Panc1 (cell line): ENCODE measurements at regions not wholly inside any gene's neighbourhood (a gene's known extent, or its start where the extent isn't known, plus 50 kb on each side); places are given as distances from the start of the nearest gene placed in this dataset.

Experiments
- ATAC-seq: fragments of 200-7000 bp; cut with Tn5 transposase; 2 replicates; pipeline ENCODE4 v1.9.1; 2020; ENCODE audit warnings: mild to moderate bottlenecking, moderate library complexity
- BruUV-seq: library from RNA; stranded (reverse); fragments of 400-500 nt; replicated peaks from 2 replicates; lab custom pipeline; 2021; lab: Mats Ljungman, UMichigan
- CTCF ChIA-PET: fragments of 300-600 bp; sonication (Branson Sonifier 250); formaldehyde crosslinking; loops from one replicate; lab custom pipeline; 2022; ENCODE audit warnings: antibody characterized with exemption; lab: Charles Lee
- POLR2A ChIA-PET: fragments of 300-600 bp; sonication (Branson Sonifier 250); formaldehyde crosslinking; loops from one replicate; lab custom pipeline; 2022; ENCODE audit warnings: antibody characterized with exemption; lab: Charles Lee
- DNase-seq: peaks from one replicate; pipeline ENCODE4 v3.0.0-alpha.2; 2010; ENCODE audit warnings: low read depth, low spot score
- H3K27ac ChIP-seq: 2 replicates; pipeline ENCODE4 v1.5.1; 2011; ENCODE audit warnings: mild to moderate bottlenecking, low read length, inconsistent platforms
- H3K27me3 ChIP-seq: fragments of 200-500 bp; sonication (Bioruptor generic); 2 replicates; pipeline ENCODE4 v1.6.0; 2014; ENCODE audit warnings: low read length, inconsistent platforms; ENCODE audit not compliant: control insufficient read depth, insufficient read depth
- H3K36me3 ChIP-seq: fragments of 200-500 bp; sonication (Bioruptor generic); 2 replicates; pipeline ENCODE4 v1.5.1; 2014; ENCODE audit warnings: inconsistent platforms, mild to moderate bottlenecking, low read length, moderate library complexity; ENCODE audit not compliant: control insufficient read depth, insufficient read depth
- H3K4me1 ChIP-seq: 2 replicates; pipeline ENCODE4 v1.5.1; 2011; ENCODE audit warnings: inconsistent platforms, mild to moderate bottlenecking, low read length, moderate library complexity; ENCODE audit not compliant: control insufficient read depth, insufficient read depth
- H3K4me3 ChIP-seq, 2 experiments: 2 replicates each; pipeline ENCODE4 v1.5.1; 2011 to 2012; ENCODE audit warnings: low read depth in 2 of 2, low read length in 2 of 2, mild to moderate bottlenecking in 2 of 2, inconsistent platforms in 1 of 2, moderate library complexity in 1 of 2
- H3K9me3 ChIP-seq: fragments of 200-500 bp; sonication (Bioruptor generic); 2 replicates; pipeline ENCODE4 v1.5.1; 2014; ENCODE audit warnings: low read depth, mild to moderate bottlenecking, inconsistent platforms, low read length, moderate library complexity; ENCODE audit not compliant: control insufficient read depth, insufficient read depth
- POLR2AphosphoS5 ChIP-seq: IDR thresholded peaks from 2 replicates; pipeline ENCODE4 v1.6.1; 2012; ENCODE audit warnings: mild to moderate bottlenecking, low read depth, low read length, moderate library complexity
- SIN3A ChIP-seq: IDR thresholded peaks from 2 replicates; pipeline ENCODE4 v1.6.1; 2012; ENCODE audit warnings: low read depth, mild to moderate bottlenecking, low read length, moderate library complexity, borderline replicate concordance; ENCODE audit not compliant: insufficient read depth
- TCF7L2 ChIP-seq: IDR thresholded peaks from 2 replicates; pipeline ENCODE4 v1.6.1; 2011; ENCODE audit warnings: mild to moderate bottlenecking, low read depth, low read length, inconsistent platforms
- in situ Hi-C: cut with HindIII; loops from 2 replicates; pipeline ENCODE4 v1.10.0; 2016; ENCODE audit warnings: low sequenced_read_pairs, low pct_unique_long_range_greater_than_20kb
- intact Hi-C: fragments of 100-400 bp; cut with micrococcal nuclease; formaldehyde crosslinking; loops from one replicate; pipeline ENCODE4 v1.10.0; 2022; ENCODE audit not compliant: unreplicated experiment
- TF ChIP-seq, protein P1 (sequence below): fragments of 450-650 bp; IDR thresholded peaks from 2 replicates; pipeline ENCODE4 v1.5.1; 2017; ENCODE audit warnings: mild to moderate bottlenecking
- TF ChIP-seq, protein P2 (sequence below), 2 experiments: IDR thresholded peaks; 2 replicates each; pipeline ENCODE4 v1.6.1; 2011 to 2012; ENCODE audit warnings: low read depth in 2 of 2, control low read depth in 1 of 2, low read length in 1 of 2, mild to moderate bottlenecking in 1 of 2, moderate library complexity in 1 of 2; ENCODE audit not compliant: insufficient read depth in 1 of 2

DNA sequence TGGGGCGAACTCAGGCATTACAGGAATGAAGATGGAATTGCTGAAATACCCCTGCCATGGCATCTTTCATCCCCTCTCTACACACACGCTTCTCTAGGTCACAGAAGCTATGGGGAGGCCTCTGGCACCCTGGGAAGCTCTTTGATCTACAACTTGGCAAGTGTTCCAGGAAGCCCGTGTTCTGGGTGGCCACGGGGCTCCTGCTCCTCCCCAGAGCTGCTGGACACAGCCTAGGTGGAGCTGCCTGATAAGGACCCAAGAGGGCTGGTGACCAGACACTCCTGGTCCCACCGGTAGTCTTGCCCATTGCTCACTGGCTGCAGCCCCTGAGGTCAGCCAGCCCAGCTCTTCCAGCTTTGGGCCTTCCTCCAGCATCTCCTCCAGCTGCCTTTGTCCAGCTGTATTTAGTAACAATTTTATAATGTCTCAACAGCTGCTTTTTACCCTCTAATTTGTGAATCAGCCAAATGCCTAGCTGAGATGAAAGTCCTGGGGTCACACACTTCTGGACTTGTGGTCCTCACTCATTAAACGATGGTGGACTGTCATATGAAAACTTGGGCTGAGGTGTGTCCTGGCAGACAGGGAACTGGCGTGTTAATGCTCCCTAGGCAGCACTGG lies 72.8 kb upstream of the SPATA13 start:
- POLR2A ChIA-PET, result no interaction called here

DNA sequence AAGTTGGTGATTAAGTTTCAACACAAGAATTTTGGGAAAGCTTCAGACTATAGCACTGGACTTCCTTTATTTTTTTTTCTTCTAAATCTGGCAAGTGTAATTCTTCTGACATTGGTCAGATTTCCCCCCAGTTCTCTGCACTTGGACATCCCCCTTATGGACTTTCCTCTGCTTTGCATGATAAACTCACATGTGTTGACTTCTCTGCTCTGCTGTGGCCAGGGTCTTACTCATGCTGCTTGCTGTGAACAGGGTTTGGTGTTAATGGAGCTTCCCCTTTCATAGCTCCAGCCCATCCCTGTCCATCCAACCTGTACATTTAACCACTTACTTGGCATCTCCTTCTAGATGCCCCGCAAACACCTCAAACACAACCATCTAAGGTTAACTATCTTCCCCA lies 70.5 kb upstream of the SPATA13 start:
- no TSS peak for BruUV-seq
- Histone ChIP-seq H3K9me3 (no peaks in the 10 kb centered on the region), H3K36me3 (no peaks in the 10 kb centered on the region), H3K27ac (no peak overlapping the region), H3K27me3 (no peaks in the 10 kb centered on the region), H3K4me1 (no peaks in the 10 kb centered on the region), H3K4me3 (no peak overlapping the region)
- CTCF ChIA-PET, result no interaction called here
- in situ Hi-C loops (no loop called here), intact Hi-C loops (no loop called here)
- POLR2A ChIA-PET, result no interaction called here
- no peak for ATAC-seq
- TF ChIP-seq SIN3A (no peak), TCF7L2 (no peak), POLR2AphosphoS5 (no peak)
- TF ChIP-seq, protein P1, sequence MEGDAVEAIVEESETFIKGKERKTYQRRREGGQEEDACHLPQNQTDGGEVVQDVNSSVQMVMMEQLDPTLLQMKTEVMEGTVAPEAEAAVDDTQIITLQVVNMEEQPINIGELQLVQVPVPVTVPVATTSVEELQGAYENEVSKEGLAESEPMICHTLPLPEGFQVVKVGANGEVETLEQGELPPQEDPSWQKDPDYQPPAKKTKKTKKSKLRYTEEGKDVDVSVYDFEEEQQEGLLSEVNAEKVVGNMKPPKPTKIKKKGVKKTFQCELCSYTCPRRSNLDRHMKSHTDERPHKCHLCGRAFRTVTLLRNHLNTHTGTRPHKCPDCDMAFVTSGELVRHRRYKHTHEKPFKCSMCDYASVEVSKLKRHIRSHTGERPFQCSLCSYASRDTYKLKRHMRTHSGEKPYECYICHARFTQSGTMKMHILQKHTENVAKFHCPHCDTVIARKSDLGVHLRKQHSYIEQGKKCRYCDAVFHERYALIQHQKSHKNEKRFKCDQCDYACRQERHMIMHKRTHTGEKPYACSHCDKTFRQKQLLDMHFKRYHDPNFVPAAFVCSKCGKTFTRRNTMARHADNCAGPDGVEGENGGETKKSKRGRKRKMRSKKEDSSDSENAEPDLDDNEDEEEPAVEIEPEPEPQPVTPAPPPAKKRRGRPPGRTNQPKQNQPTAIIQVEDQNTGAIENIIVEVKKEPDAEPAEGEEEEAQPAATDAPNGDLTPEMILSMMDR, result no peak
- TF ChIP-seq, protein P2, sequence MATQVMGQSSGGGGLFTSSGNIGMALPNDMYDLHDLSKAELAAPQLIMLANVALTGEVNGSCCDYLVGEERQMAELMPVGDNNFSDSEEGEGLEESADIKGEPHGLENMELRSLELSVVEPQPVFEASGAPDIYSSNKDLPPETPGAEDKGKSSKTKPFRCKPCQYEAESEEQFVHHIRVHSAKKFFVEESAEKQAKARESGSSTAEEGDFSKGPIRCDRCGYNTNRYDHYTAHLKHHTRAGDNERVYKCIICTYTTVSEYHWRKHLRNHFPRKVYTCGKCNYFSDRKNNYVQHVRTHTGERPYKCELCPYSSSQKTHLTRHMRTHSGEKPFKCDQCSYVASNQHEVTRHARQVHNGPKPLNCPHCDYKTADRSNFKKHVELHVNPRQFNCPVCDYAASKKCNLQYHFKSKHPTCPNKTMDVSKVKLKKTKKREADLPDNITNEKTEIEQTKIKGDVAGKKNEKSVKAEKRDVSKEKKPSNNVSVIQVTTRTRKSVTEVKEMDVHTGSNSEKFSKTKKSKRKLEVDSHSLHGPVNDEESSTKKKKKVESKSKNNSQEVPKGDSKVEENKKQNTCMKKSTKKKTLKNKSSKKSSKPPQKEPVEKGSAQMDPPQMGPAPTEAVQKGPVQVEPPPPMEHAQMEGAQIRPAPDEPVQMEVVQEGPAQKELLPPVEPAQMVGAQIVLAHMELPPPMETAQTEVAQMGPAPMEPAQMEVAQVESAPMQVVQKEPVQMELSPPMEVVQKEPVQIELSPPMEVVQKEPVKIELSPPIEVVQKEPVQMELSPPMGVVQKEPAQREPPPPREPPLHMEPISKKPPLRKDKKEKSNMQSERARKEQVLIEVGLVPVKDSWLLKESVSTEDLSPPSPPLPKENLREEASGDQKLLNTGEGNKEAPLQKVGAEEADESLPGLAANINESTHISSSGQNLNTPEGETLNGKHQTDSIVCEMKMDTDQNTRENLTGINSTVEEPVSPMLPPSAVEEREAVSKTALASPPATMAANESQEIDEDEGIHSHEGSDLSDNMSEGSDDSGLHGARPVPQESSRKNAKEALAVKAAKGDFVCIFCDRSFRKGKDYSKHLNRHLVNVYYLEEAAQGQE (IDR thresholded peaks at IDR 0.05; ENCODE audit: insufficient read depth in 1 of 2, low read depth in 2 of 2, low read length in 1 of 2), result no peak
- no peak for DNase-seq

More for the DNA sequence above, 72.8 kb upstream of the SPATA13 start:
- H3K4me1 ChIP-seq, result no peaks in the 10 kb centered on the region
- DNase-seq (no peak), ATAC-seq (no peak)
- TF ChIP-seq TCF7L2 (no peak), SIN3A (no peak), POLR2AphosphoS5 (no peak)
- TF ChIP-seq, protein P1, result no peak
- TF ChIP-seq, protein P2 (IDR thresholded peaks at IDR 0.05; ENCODE audit: insufficient read depth in 1 of 2, low read depth in 2 of 2, low read length in 1 of 2), result no peak
- no peak overlapping the region for H3K27ac ChIP-seq
- in situ Hi-C loops, result no loop called here
- no peaks in the 10 kb centered on the region for H3K9me3 ChIP-seq
- H3K27me3 ChIP-seq, result no peaks in the 10 kb centered on the region
- no TSS peak for BruUV-seq
- intact Hi-C loops, result no loop called here
- H3K4me3 ChIP-seq, result no peak overlapping the region
- H3K36me3 ChIP-seq, result no peaks in the 10 kb centered on the region
- CTCF ChIA-PET, result no interaction called here
